ENCODE measurements at regions not wholly inside any gene's neighbourhood (a gene's known extent, or its start where the extent isn't known, plus 50 kb on each side); places are given as distances from the start of the nearest gene placed in this dataset.

DNA sequence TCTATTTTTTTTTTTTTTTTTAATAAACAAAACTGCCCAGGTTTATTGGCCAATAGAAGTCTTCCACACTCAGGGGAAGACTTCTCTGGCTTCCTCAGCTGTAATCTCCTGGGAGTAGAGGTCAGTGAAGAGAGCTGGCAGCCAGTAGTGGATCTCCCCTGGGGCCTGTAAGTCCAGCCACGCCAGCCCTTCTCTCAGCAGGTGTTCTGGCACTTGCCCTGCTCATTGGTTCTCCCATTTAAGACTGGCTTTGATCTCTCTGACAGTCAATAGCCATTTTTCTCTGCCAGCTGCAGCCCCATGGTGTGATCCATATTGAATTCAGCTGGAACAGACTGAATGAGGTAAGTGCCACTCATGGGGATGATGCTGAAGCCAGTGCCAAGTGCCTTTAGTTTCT, 170.6 kb upstream of the SPHKAP start:
- TF ChIP-seq, protein P1, sequence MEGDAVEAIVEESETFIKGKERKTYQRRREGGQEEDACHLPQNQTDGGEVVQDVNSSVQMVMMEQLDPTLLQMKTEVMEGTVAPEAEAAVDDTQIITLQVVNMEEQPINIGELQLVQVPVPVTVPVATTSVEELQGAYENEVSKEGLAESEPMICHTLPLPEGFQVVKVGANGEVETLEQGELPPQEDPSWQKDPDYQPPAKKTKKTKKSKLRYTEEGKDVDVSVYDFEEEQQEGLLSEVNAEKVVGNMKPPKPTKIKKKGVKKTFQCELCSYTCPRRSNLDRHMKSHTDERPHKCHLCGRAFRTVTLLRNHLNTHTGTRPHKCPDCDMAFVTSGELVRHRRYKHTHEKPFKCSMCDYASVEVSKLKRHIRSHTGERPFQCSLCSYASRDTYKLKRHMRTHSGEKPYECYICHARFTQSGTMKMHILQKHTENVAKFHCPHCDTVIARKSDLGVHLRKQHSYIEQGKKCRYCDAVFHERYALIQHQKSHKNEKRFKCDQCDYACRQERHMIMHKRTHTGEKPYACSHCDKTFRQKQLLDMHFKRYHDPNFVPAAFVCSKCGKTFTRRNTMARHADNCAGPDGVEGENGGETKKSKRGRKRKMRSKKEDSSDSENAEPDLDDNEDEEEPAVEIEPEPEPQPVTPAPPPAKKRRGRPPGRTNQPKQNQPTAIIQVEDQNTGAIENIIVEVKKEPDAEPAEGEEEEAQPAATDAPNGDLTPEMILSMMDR (IDR thresholded peaks at IDR 0.05; ENCODE audit: partially characterized antibody, unreplicated experiment) = no peak

DNA sequence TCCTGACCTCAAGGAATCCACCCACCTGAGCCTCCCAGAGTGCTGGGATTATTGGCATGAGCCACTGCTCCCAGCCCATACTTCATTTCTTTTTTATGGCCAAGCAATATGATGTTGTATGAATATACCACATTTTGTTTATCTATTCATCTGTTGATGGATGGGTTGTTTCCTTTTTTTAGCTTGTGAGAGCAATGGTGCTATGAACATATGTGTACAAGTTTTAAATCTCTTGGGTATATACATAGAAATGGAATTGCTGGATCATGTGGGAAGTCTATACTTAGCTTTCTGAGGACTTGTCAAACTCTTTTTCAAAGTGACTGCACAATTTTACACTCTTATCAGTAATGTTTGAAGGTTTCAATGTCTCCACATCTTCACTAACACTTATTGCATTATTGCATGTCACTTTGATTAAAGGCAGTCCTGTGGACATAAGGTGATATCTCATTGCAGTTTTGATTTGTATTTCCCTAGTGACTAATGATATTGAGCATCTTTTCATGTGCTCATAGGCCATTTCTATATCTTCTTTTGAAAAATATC, 167.1 kb upstream of the SPHKAP start:
- peaks cover 2% of the 10 kb centered on the region for H3K9me3 Mint-ChIP-seq (ENCODE audit: unreplicated experiment)
- TF ChIP-seq, protein P1 (IDR thresholded peaks at IDR 0.05; ENCODE audit: partially characterized antibody, unreplicated experiment) = no peak
- peaks cover 7% of the 10 kb centered on the region for H3K4me1 Mint-ChIP-seq (ENCODE audit: low read depth, unreplicated experiment)
- H3K27ac Mint-ChIP-seq (ENCODE audit: unreplicated experiment) = no peak overlapping the region
- no peaks in the 10 kb centered on the region for H3K27me3 Mint-ChIP-seq (ENCODE audit: unreplicated experiment)
- H3K36me3 Mint-ChIP-seq (ENCODE audit: unreplicated experiment) = peaks cover 4% of the 10 kb centered on the region
- H3K4me3 Mint-ChIP-seq (ENCODE audit: unreplicated experiment) = no peak overlapping the region
- DNase-seq = no peak

More for the DNA sequence above, 170.6 kb upstream of the SPHKAP start:
- no peaks in the 10 kb centered on the region for H3K27me3 Mint-ChIP-seq (ENCODE audit: unreplicated experiment)
- H3K27ac Mint-ChIP-seq (ENCODE audit: unreplicated experiment) = no peak overlapping the region
- H3K4me3 Mint-ChIP-seq (ENCODE audit: unreplicated experiment) = no peak overlapping the region
- H3K9me3 Mint-ChIP-seq (ENCODE audit: unreplicated experiment) = peaks cover 4% of the 10 kb centered on the region
- peaks cover 9% of the 10 kb centered on the region for H3K4me1 Mint-ChIP-seq (ENCODE audit: low read depth, unreplicated experiment)
- DNase-seq = no peak
- no peaks in the 10 kb centered on the region for H3K36me3 Mint-ChIP-seq (ENCODE audit: unreplicated experiment)

DNA sequence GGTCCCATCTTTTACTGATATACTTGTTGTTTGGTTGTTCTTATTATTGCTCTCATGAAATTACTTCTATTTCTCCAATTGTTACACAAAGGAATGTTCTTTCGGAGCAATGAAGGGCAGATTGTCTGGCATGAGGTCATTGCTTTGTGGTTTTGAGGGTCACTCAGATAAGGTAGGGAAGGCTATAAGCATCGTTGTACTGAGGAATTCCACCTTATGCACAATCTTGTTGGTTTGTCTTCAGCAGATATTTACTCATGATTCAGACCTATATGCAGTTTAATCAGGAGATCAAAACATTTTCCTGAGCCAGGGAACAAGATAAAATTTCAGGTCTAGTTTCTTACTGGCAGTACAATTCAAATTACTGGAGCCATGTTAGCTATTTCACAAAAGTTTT, 163.0 kb upstream of the SPHKAP start:
- H3K9me3 Mint-ChIP-seq (ENCODE audit: unreplicated experiment) = no peaks in the 10 kb centered on the region
- no peak for DNase-seq
- H3K27me3 Mint-ChIP-seq (ENCODE audit: unreplicated experiment) = no peaks in the 10 kb centered on the region
- TF ChIP-seq, protein P1 (IDR thresholded peaks at IDR 0.05; ENCODE audit: partially characterized antibody, unreplicated experiment) = no peak
- H3K4me3 Mint-ChIP-seq (ENCODE audit: unreplicated experiment) = no peak overlapping the region
- H3K36me3 Mint-ChIP-seq (ENCODE audit: unreplicated experiment) = peaks cover 14% of the 10 kb centered on the region
- no peaks in the 10 kb centered on the region for H3K4me1 Mint-ChIP-seq (ENCODE audit: low read depth, unreplicated experiment)
- H3K27ac Mint-ChIP-seq (ENCODE audit: unreplicated experiment) = no peak overlapping the region

DNA sequence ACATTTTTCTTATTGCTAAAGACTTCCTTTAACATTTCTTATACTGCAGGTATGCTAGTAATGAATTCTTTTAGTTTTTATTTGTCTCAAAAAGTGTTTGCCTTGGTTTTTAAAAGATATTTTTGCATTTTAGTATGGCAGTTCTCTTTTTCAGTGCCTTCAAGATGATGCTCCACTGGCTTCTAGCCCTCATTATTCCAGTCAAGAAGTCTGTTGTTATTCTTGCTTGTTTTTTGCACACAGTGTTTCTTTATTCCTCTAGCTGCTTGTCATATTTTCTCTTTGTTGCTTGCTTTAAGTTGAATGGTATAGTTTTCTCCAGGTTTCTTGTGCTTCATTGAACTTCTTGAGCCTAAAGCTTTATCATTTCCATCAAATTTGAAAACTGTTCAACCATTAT, 158.0 kb upstream of the SPHKAP start:
- Mint-ChIP-seq H3K27ac (ENCODE audit: unreplicated experiment) (no peak overlapping the region), H3K9me3 (ENCODE audit: unreplicated experiment) (no peaks in the 10 kb centered on the region), H3K4me3 (ENCODE audit: unreplicated experiment) (no peak overlapping the region), H3K4me1 (ENCODE audit: low read depth, unreplicated experiment) (peaks cover 8% of the 10 kb centered on the region), H3K27me3 (ENCODE audit: unreplicated experiment) (no peaks in the 10 kb centered on the region), H3K36me3 (ENCODE audit: unreplicated experiment) (peaks cover 14% of the 10 kb centered on the region)
- no peak for DNase-seq
- TF ChIP-seq, protein P1 (IDR thresholded peaks at IDR 0.05; ENCODE audit: partially characterized antibody, unreplicated experiment) = no peak

DNA sequence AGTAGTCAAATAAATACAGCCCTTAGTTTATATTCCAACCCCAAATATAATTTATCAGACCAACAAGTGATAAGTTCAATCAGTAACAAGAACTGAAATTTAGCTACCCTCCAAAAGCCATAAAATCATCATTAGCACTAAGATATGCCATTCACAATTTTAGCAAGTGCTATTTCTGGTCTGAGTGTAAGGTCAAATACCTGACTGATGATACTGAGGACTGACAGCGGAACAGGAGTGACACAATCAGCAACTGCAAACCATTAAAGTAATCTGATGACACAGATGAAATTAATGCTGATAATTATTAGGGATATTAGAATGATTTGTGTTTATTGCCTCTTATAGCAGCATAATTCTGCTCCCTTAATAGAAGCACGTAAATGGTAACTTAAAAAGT, 152.7 kb upstream of the SPHKAP start:
- DNase-seq = no peak
- Mint-ChIP-seq H3K4me1 (ENCODE audit: low read depth, unreplicated experiment) (peaks cover 24% of the 10 kb centered on the region), H3K36me3 (ENCODE audit: unreplicated experiment) (peaks cover 21% of the 10 kb centered on the region), H3K27me3 (ENCODE audit: unreplicated experiment) (peaks cover 3% of the 10 kb centered on the region), H3K4me3 (ENCODE audit: unreplicated experiment) (no peak overlapping the region), H3K9me3 (ENCODE audit: unreplicated experiment) (peaks cover 9% of the 10 kb centered on the region), H3K27ac (ENCODE audit: unreplicated experiment) (no peak overlapping the region)
- TF ChIP-seq, protein P1 (IDR thresholded peaks at IDR 0.05; ENCODE audit: partially characterized antibody, unreplicated experiment) = no peak
